ENCODE measurements at regions not wholly inside any gene's neighbourhood (a gene's known extent, or its start where the extent isn't known, plus 50 kb on each side); places are given as distances from the start of the nearest gene placed in this dataset.
"Not testable (repeated sequence)": the region's sequence is repeated elsewhere in the genome, so short reads cannot be mapped to it uniquely, and the experiment has no call there.

- DNase-seq = no peak
Observed at GRCh38 chr10:80751940-80752339, 214.2 kb downstream of the SH2D4B start.

GRCh38 chr10:80753612-80754011, 215.9 kb downstream of the SH2D4B start:
- DNase-seq = no peak

GRCh38 chr10:80755893-80756292, 218.2 kb downstream of the SH2D4B start:
- DNase-seq = no peak

- no peak for DNase-seq
Observed at GRCh38 chr10:80759693-80760092, 222.0 kb downstream of the SH2D4B start.

- no peak for DNase-seq
Observed at GRCh38 chr10:80760914-80761371, 223.2 kb downstream of the SH2D4B start.

GRCh38 chr10:80767963-80768362, 230.3 kb downstream of the SH2D4B start:
- no peak for DNase-seq

GRCh38 chr10:80769700-80770160, 232.0 kb downstream of the SH2D4B start:
- DNase-seq = no peak

- no peak for DNase-seq
Observed at GRCh38 chr10:80770239-80770638, 232.5 kb downstream of the SH2D4B start.

- DNase-seq = no peak
Observed at GRCh38 chr10:80771285-80771684, 233.6 kb downstream of the SH2D4B start.

- no peak for DNase-seq
Observed at GRCh38 chr10:80771902-80772555, 234.3 kb downstream of the SH2D4B start.

- DNase-seq = no peak
Observed at GRCh38 chr10:80772596-80772995, 234.9 kb downstream of the SH2D4B start.

GRCh38 chr10:80784695-80785094, 247.0 kb downstream of the SH2D4B start:
- no peak for DNase-seq

- no peak for DNase-seq
Observed at GRCh38 chr10:80786322-80786721, 248.6 kb downstream of the SH2D4B start.

- no peak for DNase-seq
Observed at GRCh38 chr10:80787952-80788351, 250.2 kb downstream of the SH2D4B start.

- no peak for DNase-seq
Observed at GRCh38 chr10:80794994-80795393, 257.3 kb downstream of the SH2D4B start.

- DNase-seq = no peak
Observed at GRCh38 chr10:80805343-80806020, 267.8 kb downstream of the SH2D4B start.

GRCh38 chr10:80814147-80814652, 276.5 kb downstream of the SH2D4B start:
- DNase-seq = no peak

GRCh38 chr10:80829151-80829550, 291.4 kb downstream of the SH2D4B start:
- DNase-seq = no peak

- DNase-seq = no peak
Observed at GRCh38 chr10:80829562-80829961, 291.9 kb downstream of the SH2D4B start.

- DNase-seq = not testable (repeated sequence)
Observed at GRCh38 chr10:80832693-80833092, 295.0 kb downstream of the SH2D4B start.

- DNase-seq = no peak
Observed at GRCh38 chr10:80855348-80855971, 317.8 kb downstream of the SH2D4B start.

GRCh38 chr10:80856186-80856585, 318.5 kb downstream of the SH2D4B start:
- DNase-seq = no peak

- DNase-seq = not testable (repeated sequence)
Observed at GRCh38 chr10:80859279-80859678, 321.6 kb downstream of the SH2D4B start.

- DNase-seq = no peak
Observed at GRCh38 chr10:80860719-80861118, 323.0 kb downstream of the SH2D4B start.

All from RPMI8226 (cell line).